ENCODE measurements at regions not wholly inside any gene's neighbourhood (a gene's known extent, or its start where the extent isn't known, plus 50 kb on each side); places are given as distances from the start of the nearest gene placed in this dataset.

DNA sequence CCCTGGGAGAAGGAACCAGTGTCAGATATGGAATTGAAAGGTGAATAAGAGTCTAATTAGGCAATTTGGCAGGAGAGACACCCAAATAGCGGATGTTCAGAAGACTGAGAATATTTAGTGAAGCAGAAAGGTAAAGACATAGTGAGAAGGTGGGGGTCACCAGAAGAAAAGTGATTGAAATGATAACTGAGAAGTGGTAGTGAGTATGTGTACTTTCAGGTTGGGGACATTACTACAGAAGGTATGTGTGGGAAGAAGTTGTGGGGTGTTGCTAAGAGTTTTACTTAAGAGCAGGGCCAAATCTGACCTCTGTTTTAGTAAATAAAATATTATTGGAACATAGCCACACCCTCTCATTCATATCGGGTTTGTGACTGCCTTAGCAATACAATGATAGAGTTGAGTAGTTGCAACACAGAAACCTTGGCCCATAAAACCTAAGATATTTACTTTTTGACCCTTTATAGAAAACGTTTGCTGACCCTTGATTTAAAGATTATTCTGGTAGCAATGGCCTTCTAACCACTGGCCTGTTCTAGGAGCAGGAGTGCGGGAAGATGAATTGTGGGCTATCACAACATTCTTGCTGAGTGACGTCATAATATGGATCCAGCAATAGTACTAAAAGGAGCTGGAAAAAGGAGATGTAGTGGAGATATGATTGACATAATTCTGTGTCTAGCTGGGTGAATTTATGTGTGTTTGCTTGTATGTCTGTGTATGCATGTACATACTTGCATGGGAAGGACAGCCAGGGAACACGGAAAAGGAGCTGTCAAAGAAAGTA lies 115.3 kb downstream of the HS3ST1 start:
- Histone ChIP-seq H3K9ac (no peak overlapping the region), H3K79me2 (no peaks in the 10 kb centered on the region), H3K4me1 (no peaks in the 10 kb centered on the region), H3K36me3 (ENCODE audit: control insufficient read depth, insufficient read depth, low read length) (no peaks in the 10 kb centered on the region), H3K27me3 (ENCODE audit: control insufficient read depth, insufficient read depth, low read length) (no peaks in the 10 kb centered on the region), H3K4me3 (ENCODE audit: low read depth, low read length) (no peak overlapping the region), H2AFZ (no peak overlapping the region), H3K9me3 (ENCODE audit: control insufficient read depth, low read length) (no peaks in the 10 kb centered on the region), H3K27ac (no peak overlapping the region), H3K4me2 (ENCODE audit: low read length) (no peak overlapping the region)
- TF ChIP-seq, protein P1, sequence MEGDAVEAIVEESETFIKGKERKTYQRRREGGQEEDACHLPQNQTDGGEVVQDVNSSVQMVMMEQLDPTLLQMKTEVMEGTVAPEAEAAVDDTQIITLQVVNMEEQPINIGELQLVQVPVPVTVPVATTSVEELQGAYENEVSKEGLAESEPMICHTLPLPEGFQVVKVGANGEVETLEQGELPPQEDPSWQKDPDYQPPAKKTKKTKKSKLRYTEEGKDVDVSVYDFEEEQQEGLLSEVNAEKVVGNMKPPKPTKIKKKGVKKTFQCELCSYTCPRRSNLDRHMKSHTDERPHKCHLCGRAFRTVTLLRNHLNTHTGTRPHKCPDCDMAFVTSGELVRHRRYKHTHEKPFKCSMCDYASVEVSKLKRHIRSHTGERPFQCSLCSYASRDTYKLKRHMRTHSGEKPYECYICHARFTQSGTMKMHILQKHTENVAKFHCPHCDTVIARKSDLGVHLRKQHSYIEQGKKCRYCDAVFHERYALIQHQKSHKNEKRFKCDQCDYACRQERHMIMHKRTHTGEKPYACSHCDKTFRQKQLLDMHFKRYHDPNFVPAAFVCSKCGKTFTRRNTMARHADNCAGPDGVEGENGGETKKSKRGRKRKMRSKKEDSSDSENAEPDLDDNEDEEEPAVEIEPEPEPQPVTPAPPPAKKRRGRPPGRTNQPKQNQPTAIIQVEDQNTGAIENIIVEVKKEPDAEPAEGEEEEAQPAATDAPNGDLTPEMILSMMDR (IDR thresholded peaks at IDR 0.05): no peak

DNA sequence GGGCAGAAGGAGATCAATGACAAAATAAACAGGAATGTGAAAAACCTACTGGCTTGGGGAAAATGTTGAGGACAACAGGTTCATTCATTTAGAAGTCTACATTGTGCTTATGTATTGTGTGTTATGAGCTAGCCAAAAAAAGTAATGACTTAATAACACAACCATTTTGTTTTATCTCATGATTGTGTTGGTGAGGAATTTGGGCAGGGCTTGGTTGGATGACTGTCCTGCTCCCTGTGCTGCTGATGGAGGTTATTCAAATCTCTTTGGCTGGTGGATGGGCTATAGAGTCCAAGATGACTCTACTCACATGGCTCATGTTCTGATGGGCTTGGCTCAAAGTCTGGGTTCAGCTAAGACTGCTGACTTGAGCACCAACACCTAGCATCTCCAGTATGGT lies 116.3 kb downstream of the HS3ST1 start:
- no peak overlapping the region for H3K27ac ChIP-seq
- H3K79me2 ChIP-seq: no peaks in the 10 kb centered on the region
- H3K27me3 ChIP-seq (ENCODE audit: control insufficient read depth, insufficient read depth, low read length): no peaks in the 10 kb centered on the region
- TF ChIP-seq, protein P1 (IDR thresholded peaks at IDR 0.05): no peak
- no peak overlapping the region for H3K4me2 ChIP-seq (ENCODE audit: low read length)
- no peaks in the 10 kb centered on the region for H3K36me3 ChIP-seq (ENCODE audit: control insufficient read depth, insufficient read depth, low read length)
- no peak overlapping the region for H3K9ac ChIP-seq
- no peaks in the 10 kb centered on the region for H3K4me1 ChIP-seq
- no peaks in the 10 kb centered on the region for H3K9me3 ChIP-seq (ENCODE audit: control insufficient read depth, low read length)
- H3K4me3 ChIP-seq (ENCODE audit: low read depth, low read length): no peak overlapping the region
- no peak overlapping the region for H2AFZ ChIP-seq

DNA sequence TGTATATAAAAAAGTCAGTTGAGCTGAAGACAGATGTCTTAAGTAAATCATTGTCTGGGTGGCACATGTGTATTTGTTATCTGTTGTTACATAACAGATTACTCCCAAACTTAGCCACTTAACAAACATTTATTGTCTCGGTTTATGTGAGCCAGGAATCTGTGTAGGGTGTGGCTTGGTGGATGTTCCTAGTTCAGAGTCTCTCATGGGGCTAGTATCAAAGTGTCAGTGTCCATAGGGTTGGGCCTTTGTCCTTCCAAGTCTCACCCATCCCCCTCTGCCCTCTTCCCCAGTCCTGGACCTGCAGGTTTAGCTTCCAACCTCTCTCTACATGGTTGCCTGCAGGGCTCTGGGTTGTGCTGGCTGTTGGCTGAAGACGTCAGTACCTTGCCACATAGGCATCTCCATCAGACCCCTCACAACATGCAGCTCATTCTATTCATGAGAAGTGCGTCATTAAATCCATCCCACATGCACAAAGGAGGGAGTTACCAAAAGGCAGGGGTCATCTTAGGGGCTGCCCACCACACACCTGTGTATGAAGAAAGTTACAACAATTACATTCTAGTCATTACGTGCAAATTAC lies 127.5 kb downstream of the HS3ST1 start:
- H3K9ac ChIP-seq: no peak overlapping the region
- no peaks in the 10 kb centered on the region for H3K9me3 ChIP-seq (ENCODE audit: control insufficient read depth, low read length)
- H3K79me2 ChIP-seq: no peaks in the 10 kb centered on the region
- no peaks in the 10 kb centered on the region for H3K27me3 ChIP-seq (ENCODE audit: control insufficient read depth, insufficient read depth, low read length)
- TF ChIP-seq, protein P1 (IDR thresholded peaks at IDR 0.05): no peak
- H3K4me3 ChIP-seq (ENCODE audit: low read depth, low read length): no peak overlapping the region
- H3K4me1 ChIP-seq: no peaks in the 10 kb centered on the region
- H3K36me3 ChIP-seq (ENCODE audit: control insufficient read depth, insufficient read depth, low read length): no peaks in the 10 kb centered on the region
- H3K4me2 ChIP-seq (ENCODE audit: low read length): no peak overlapping the region
- no peak overlapping the region for H3K27ac ChIP-seq
- H2AFZ ChIP-seq: no peak overlapping the region

DNA sequence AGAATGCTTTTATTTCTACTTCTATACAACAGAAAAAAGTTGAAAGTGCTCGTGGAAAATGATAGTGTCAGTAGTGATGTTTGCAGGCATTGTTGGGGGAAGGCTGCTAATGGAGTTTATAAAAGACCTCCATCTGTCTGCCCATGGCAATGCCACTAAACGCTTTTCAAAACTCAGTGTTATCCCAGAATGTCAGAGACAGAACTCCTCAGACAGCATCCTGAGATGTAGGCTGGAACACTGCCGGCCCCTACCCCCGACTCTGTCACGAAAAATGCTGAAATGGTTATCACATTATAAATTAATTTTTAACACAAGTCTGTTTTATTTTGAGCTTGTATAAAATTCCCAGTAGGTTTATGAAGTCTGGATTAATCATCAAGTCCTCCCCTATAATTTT lies 128.9 kb downstream of the HS3ST1 start:
- TF ChIP-seq, protein P1 (IDR thresholded peaks at IDR 0.05): no peak
- H3K4me2 ChIP-seq (ENCODE audit: low read length): no peak overlapping the region

More for the DNA sequence above, 128.9 kb downstream of the HS3ST1 start:
- Histone ChIP-seq H3K9ac (no peak overlapping the region), H3K4me1 (no peaks in the 10 kb centered on the region), H3K36me3 (ENCODE audit: control insufficient read depth, insufficient read depth, low read length) (no peaks in the 10 kb centered on the region), H3K27me3 (ENCODE audit: control insufficient read depth, insufficient read depth, low read length) (no peaks in the 10 kb centered on the region), H3K4me3 (ENCODE audit: low read depth, low read length) (no peak overlapping the region), H3K27ac (no peak overlapping the region), H3K9me3 (ENCODE audit: control insufficient read depth, low read length) (no peaks in the 10 kb centered on the region), H2AFZ (no peak overlapping the region), H3K79me2 (no peaks in the 10 kb centered on the region)
